Neuronal stem cell (in vitro differentiated cells): ENCODE measurements at regions not wholly inside any gene's neighbourhood (a gene's known extent, or its start where the extent isn't known, plus 50 kb on each side); places are given as distances from the start of the nearest gene placed in this dataset.

Experiments
- DNase-seq: peaks from one replicate; pipeline ENCODE4 v3.0.0-alpha.2; 2013; ENCODE audit warnings: low spot score
- H2AFZ ChIP-seq: one replicate; pipeline ENCODE4 v1.6.1; 2013; ENCODE audit warnings: mild to moderate bottlenecking, low read length, inconsistent platforms
- H2AK5ac ChIP-seq: 2 replicates; pipeline ENCODE4 v1.6.1; 2013; ENCODE audit warnings: low read depth, mild to moderate bottlenecking, inconsistent platforms, low read length, moderate library complexity, mixed read lengths
- H2BK120ac ChIP-seq: 2 replicates; pipeline ENCODE4 v1.6.1; 2013; ENCODE audit warnings: low read depth, mild to moderate bottlenecking, inconsistent platforms, low read length, moderate library complexity, mixed read lengths
- H2BK12ac ChIP-seq: one replicate; pipeline ENCODE4 v1.6.1; 2013; ENCODE audit warnings: low read length, inconsistent platforms
- H2BK15ac ChIP-seq: 2 replicates; pipeline ENCODE4 v1.6.1; 2013; ENCODE audit warnings: mild to moderate bottlenecking, low read length, inconsistent platforms, mixed read lengths
- H2BK5ac ChIP-seq: one replicate; pipeline ENCODE4 v1.6.1; 2013; ENCODE audit warnings: inconsistent platforms, mild to moderate bottlenecking, low read length, moderate library complexity
- H3K14ac ChIP-seq: one replicate; pipeline ENCODE4 v1.6.1; 2013; ENCODE audit warnings: low read length, inconsistent platforms
- H3K18ac ChIP-seq: 2 replicates; pipeline ENCODE4 v1.6.1; 2013; ENCODE audit warnings: low read length, inconsistent platforms
- H3K23ac ChIP-seq: 2 replicates; pipeline ENCODE4 v1.6.1; 2013; ENCODE audit warnings: low read depth, mild to moderate bottlenecking, mixed read lengths, low read length, inconsistent platforms; ENCODE audit not compliant: poor library complexity
- H3K27ac ChIP-seq: replicated peaks from 3 replicates; pipeline ENCODE4 v1.5.1; 2013; ENCODE audit warnings: low read length, inconsistent platforms
- H3K27me3 ChIP-seq, 3 experiments: 2 replicates each; pipeline ENCODE4 v1.6.1; 2013; ENCODE audit warnings: low read length in 3 of 3, mild to moderate bottlenecking in 2 of 3, inconsistent platforms in 1 of 3, low read depth in 1 of 3, mixed read lengths in 1 of 3, moderate library complexity in 1 of 3; ENCODE audit not compliant: control insufficient read depth in 3 of 3, insufficient read depth in 3 of 3
- H3K36me3 ChIP-seq, 2 donors: replicated peaks in 1 of 2; 2 replicates each; pipeline ENCODE4 v1.6.1; 2013; ENCODE audit warnings: low read length in 2 of 2; ENCODE audit not compliant: control insufficient read depth in 2 of 2, insufficient read depth in 2 of 2
- H3K4ac ChIP-seq: 2 replicates; pipeline ENCODE4 v1.6.1; 2013; ENCODE audit warnings: inconsistent platforms, mild to moderate bottlenecking, low read length, moderate library complexity
- H3K4me1 ChIP-seq, 2 donors: 1 replicate in 1 of 2; 2 replicates in 1 of 2; pipeline ENCODE4 v1.6.1; 2013; ENCODE audit warnings: low read length in 2 of 2, low read depth in 1 of 2; ENCODE audit not compliant: control insufficient read depth in 2 of 2, insufficient read depth in 1 of 2
- H3K4me2 ChIP-seq: one replicate; pipeline ENCODE4 v1.6.1; 2013; ENCODE audit warnings: mild to moderate bottlenecking, low read length, inconsistent platforms; ENCODE audit not compliant: insufficient read depth, poor library complexity, severe bottlenecking
- H3K4me3 ChIP-seq, 2 donors: 2 replicates each; pipeline ENCODE4 v1.5.1; 2013; ENCODE audit warnings: low read length in 2 of 2, mild to moderate bottlenecking in 2 of 2, inconsistent platforms in 1 of 2, moderate library complexity in 1 of 2
- H3K79me1 ChIP-seq: one replicate; pipeline ENCODE4 v1.6.1; 2013; ENCODE audit warnings: low read depth, mild to moderate bottlenecking, inconsistent platforms, low read length, moderate library complexity
- H3K9ac ChIP-seq: one replicate; pipeline ENCODE4 v1.6.1; 2013; ENCODE audit warnings: mild to moderate bottlenecking, low read depth, low read length, inconsistent platforms; ENCODE audit not compliant: poor library complexity
- H3K9me3 ChIP-seq, 2 donors: replicated peaks in 1 of 2; 2 replicates each; pipeline versions ENCODE3 to v1.6.1; 2013; ENCODE audit warnings: low read length in 2 of 2, mild to moderate bottlenecking in 2 of 2, inconsistent platforms in 1 of 2, low read depth in 1 of 2, mixed read lengths in 1 of 2, moderate library complexity in 1 of 2; ENCODE audit not compliant: control insufficient read depth in 2 of 2, insufficient read depth in 1 of 2
- H4K8ac ChIP-seq: one replicate; pipeline ENCODE4 v1.6.1; 2013; ENCODE audit warnings: low read depth, mild to moderate bottlenecking, inconsistent platforms, low read length, moderate library complexity
- H4K91ac ChIP-seq: one replicate; pipeline ENCODE4 v1.6.1; 2013; ENCODE audit warnings: low read length, low read depth, mild to moderate bottlenecking, inconsistent platforms; ENCODE audit not compliant: poor library complexity
- WGBS, 2 donors: extraction: QIAGEN DNeasy Blood & Tissue Kit; methylation state at CpG; one replicate each; pipeline ENCODE4 v1.1.7; 2013; ENCODE audit warnings: missing lambda C conversion rate in 2 of 2, mixed read lengths in 1 of 2; ENCODE audit not compliant: insufficient read length in 2 of 2, insufficient replicate concordance in 1 of 2; ENCODE audit errors: extremely low coverage in 2 of 2; 5-methylcytosine and 5-hydroxymethylcytosine counted together

DNA sequence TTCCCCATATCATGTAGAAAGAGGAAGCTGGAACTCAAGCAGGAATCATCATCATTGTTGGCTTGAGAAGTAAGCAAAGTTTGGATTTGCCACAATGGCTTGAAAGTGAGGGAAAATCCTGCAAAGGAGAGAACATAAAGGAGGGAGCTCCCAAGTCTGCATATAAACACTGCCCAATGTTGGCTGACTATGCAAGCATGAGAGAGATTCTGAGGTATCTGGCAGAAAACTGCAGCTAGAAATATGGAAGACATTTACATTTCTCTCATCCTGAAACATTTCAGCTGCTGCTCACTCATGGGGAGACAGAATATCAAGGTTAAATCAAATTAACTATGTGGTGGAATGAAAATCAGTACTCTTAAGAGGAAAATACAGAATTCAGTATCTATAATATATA, 415.6 kb upstream of the TNC start:
- H2BK12ac ChIP-seq: no peak overlapping the region
- no peak overlapping the region for H3K4me2 ChIP-seq
- no peaks in the 10 kb centered on the region for H3K4me1 ChIP-seq
- H3K9me3 ChIP-seq: no peaks in the 10 kb centered on the region
- no peaks in the 10 kb centered on the region for H3K79me1 ChIP-seq
- H3K36me3 ChIP-seq: no peaks in the 10 kb centered on the region
- no peak overlapping the region for H2AK5ac ChIP-seq
- no peak overlapping the region for H3K4ac ChIP-seq
- H4K91ac ChIP-seq: no peak overlapping the region
- no peak overlapping the region for H3K4me3 ChIP-seq
- no peak for DNase-seq
- H3K14ac ChIP-seq: no peak overlapping the region
- H4K8ac ChIP-seq: no peak overlapping the region
- no peak overlapping the region for H2BK5ac ChIP-seq
- no peak overlapping the region for H2BK15ac ChIP-seq
- H2BK120ac ChIP-seq: no peak overlapping the region
- H3K27ac ChIP-seq: no peak overlapping the region
- no peak overlapping the region for H3K9ac ChIP-seq
- no peak overlapping the region for H3K23ac ChIP-seq
- H2AFZ ChIP-seq: no peak overlapping the region
- no peak overlapping the region for H3K18ac ChIP-seq
- H3K27me3 ChIP-seq: no peaks in the 10 kb centered on the region

DNA sequence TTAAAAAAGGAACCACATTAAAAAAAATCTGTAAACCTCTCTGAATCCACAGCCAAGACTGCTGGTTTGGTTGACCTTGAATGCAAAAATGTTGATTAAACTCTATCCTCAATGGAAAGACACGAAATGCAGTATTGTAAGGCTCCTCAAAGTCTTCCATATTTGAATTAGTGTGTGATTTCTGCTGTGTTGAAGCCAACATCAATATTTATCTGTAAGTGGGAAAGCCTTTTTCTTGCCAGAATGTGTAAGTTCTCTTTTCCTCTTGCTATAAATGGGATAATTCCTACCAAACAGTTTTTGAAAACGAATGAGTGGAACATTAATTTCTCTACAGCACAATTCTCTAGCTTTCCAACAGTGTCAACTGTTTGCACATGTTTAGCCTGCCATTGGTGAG, 422.1 kb upstream of the TNC start:
- no peak for DNase-seq

DNA sequence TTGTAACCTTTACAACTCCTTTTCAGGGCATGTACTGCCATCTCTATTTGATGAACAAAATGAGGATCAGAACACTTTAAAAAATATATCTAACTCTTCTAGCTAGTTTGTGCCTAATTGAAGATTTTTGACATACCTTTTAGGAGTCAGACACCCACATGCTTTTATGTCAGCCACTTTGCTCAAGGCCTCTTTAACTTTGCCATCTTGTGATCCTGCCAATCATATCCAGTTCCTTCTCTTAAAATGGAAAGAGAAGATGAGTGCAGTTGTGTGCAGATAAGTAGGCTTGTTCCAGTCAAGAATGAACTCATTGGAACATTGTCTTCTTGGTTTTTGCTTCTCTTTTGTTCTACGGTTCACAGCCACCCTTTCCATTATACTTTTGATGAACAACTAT, 425.6 kb upstream of the TNC start:
- no peaks in the 10 kb centered on the region for H3K4me1 ChIP-seq
- no peak overlapping the region for H2AK5ac ChIP-seq
- no peak overlapping the region for H4K91ac ChIP-seq
- no peak overlapping the region for H3K14ac ChIP-seq
- no peak overlapping the region for H2BK120ac ChIP-seq
- no peak overlapping the region for H3K4me3 ChIP-seq
- H3K36me3 ChIP-seq: no peaks in the 10 kb centered on the region
- H3K4ac ChIP-seq: no peak overlapping the region
- H2BK5ac ChIP-seq: no peak overlapping the region
- no peaks in the 10 kb centered on the region for H3K9me3 ChIP-seq
- H4K8ac ChIP-seq: no peak overlapping the region
- no peak for DNase-seq
- H2BK15ac ChIP-seq: no peak overlapping the region
- H3K18ac ChIP-seq: no peak overlapping the region
- no peak overlapping the region for H3K4me2 ChIP-seq
- WGBS, 2 donors: no CpG with 5 or more reads among the region's 1 CpG
- no peaks in the 10 kb centered on the region for H3K27me3 ChIP-seq
- no peak overlapping the region for H3K27ac ChIP-seq
- no peak overlapping the region for H3K9ac ChIP-seq
- no peak overlapping the region for H2BK12ac ChIP-seq
- H2AFZ ChIP-seq: no peak overlapping the region
- no peaks in the 10 kb centered on the region for H3K79me1 ChIP-seq
- no peak overlapping the region for H3K23ac ChIP-seq

More for the DNA sequence above, 422.1 kb upstream of the TNC start:
- Histone ChIP-seq H3K36me3 (no peaks in the 10 kb centered on the region), H2BK12ac (no peak overlapping the region), H4K91ac (no peak overlapping the region), H3K23ac (no peak overlapping the region), H2AK5ac (no peak overlapping the region), H2BK120ac (no peak overlapping the region), H3K4ac (no peak overlapping the region), H3K27ac (no peak overlapping the region), H3K9me3 (no peaks in the 10 kb centered on the region), H3K14ac (no peak overlapping the region), H3K4me2 (no peak overlapping the region), H3K27me3 (no peaks in the 10 kb centered on the region), H3K18ac (no peak overlapping the region), H3K79me1 (no peaks in the 10 kb centered on the region), H3K4me3 (no peak overlapping the region), H4K8ac (no peak overlapping the region), H2BK15ac (no peak overlapping the region), H3K9ac (no peak overlapping the region), H3K4me1 (no peaks in the 10 kb centered on the region), H2AFZ (no peak overlapping the region), H2BK5ac (no peak overlapping the region)
- no CpG with 5 or more reads among the region's 2 CpGs for WGBS, 2 donors

DNA sequence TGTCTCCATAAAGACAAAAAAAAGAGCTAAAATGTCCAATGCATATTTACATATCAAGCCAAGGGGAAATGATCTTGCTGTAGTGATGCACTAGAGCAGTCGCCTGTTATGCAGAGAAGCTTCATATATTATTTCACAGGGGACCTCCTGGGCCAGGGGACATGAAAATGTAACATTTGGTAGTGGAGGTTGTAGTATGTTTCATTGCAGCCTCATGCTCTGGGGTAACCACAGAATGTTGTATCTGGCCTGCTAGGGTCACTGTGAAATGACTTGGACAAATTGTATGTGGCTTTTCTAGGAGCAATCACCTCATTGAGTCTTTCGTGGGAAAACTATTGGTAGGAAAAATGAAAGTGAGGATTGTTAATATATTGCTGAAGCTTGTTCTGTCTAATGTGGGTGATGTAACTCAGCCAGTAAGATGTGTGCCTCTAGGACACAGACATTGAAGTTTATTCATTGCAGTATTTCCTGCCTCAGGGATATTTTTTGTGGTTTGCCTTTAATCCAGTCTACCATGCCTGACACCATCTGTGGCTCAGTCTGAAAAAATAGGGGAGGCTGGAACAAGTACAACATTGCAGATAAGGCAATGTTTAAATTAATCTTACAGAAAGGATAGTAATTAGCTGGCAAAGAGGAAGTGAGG, 430.8 kb upstream of the TNC start:
- H2AK5ac ChIP-seq: no peak overlapping the region
- no peak overlapping the region for H2BK12ac ChIP-seq
- no CpG with 5 or more reads among the region's 2 CpGs for WGBS, 2 donors
- H2AFZ ChIP-seq: no peak overlapping the region
- no peaks in the 10 kb centered on the region for H3K79me1 ChIP-seq
- no peaks in the 10 kb centered on the region for H3K4me1 ChIP-seq
- no peak overlapping the region for H3K4me3 ChIP-seq
- H3K4me2 ChIP-seq: no peak overlapping the region
- H2BK120ac ChIP-seq: no peak overlapping the region
- no peak overlapping the region for H4K91ac ChIP-seq
- H3K36me3 ChIP-seq: no peaks in the 10 kb centered on the region
- H3K4ac ChIP-seq: no peak overlapping the region
- H2BK15ac ChIP-seq: no peak overlapping the region
- no peak overlapping the region for H3K9ac ChIP-seq
- no peak for DNase-seq
- no peak overlapping the region for H2BK5ac ChIP-seq
- no peak overlapping the region for H3K18ac ChIP-seq
- no peak overlapping the region for H3K23ac ChIP-seq
- no peaks in the 10 kb centered on the region for H3K9me3 ChIP-seq
- no peak overlapping the region for H3K14ac ChIP-seq
- H4K8ac ChIP-seq: no peak overlapping the region
- H3K27me3 ChIP-seq: no peaks in the 10 kb centered on the region
- H3K27ac ChIP-seq: no peak overlapping the region
